Thyroid gland (tissue), 4 donors: ENCODE measurements at regions not wholly inside any gene's neighbourhood (a gene's known extent, or its start where the extent isn't known, plus 50 kb on each side); places are given as distances from the start of the nearest gene placed in this dataset.

Experiments used
- POLR2A ChIP-seq, 2 donors: fragments of 450-650 bp; IDR thresholded peaks; one replicate each; pipeline ENCODE4 v1.6.1; 2017; ENCODE audit warnings: antibody characterized with exemption in 2 of 2, mild to moderate bottlenecking in 2 of 2, moderate library complexity in 1 of 2
- TF ChIP-seq, protein P1 (sequence below), 6 experiments: fragments of 200-600 bp in 3 of 6; fragments of 450-650 bp in 3 of 6; sonication (generic) in 3 of 6; IDR thresholded peaks; one replicate each; pipeline ENCODE4 v1.5.1; 2016 to 2019; ENCODE audit warnings: antibody characterized with exemption in 6 of 6, mild to moderate bottlenecking in 2 of 6, inconsistent platforms in 1 of 6, moderate library complexity in 1 of 6

DNA sequence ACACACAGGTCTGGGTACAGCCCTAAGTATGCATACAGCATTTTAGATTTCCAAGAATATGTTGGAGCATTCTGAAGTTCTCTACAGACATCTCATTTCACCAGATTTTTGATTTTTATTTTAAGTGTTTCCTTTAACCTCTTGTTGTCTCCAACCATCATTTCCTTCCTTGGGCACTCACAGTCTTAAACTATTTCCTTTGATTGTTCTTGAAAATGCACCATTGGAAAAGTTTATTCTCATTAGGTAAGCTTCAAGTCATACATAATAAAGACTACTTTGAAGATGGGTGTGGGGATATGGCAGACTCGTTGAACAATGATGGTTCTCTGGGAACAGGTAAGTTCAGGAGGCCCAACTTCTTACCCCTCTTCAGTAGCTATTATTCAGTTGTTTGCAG, 1174.6 kb downstream of the CDH12 start:
- TF ChIP-seq, protein P1, sequence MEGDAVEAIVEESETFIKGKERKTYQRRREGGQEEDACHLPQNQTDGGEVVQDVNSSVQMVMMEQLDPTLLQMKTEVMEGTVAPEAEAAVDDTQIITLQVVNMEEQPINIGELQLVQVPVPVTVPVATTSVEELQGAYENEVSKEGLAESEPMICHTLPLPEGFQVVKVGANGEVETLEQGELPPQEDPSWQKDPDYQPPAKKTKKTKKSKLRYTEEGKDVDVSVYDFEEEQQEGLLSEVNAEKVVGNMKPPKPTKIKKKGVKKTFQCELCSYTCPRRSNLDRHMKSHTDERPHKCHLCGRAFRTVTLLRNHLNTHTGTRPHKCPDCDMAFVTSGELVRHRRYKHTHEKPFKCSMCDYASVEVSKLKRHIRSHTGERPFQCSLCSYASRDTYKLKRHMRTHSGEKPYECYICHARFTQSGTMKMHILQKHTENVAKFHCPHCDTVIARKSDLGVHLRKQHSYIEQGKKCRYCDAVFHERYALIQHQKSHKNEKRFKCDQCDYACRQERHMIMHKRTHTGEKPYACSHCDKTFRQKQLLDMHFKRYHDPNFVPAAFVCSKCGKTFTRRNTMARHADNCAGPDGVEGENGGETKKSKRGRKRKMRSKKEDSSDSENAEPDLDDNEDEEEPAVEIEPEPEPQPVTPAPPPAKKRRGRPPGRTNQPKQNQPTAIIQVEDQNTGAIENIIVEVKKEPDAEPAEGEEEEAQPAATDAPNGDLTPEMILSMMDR (IDR thresholded peaks at IDR 0.05) = no peak
- no peak for TF ChIP-seq POLR2A (IDR thresholded peaks at IDR 0.05)
